NB4 (cell line): ENCODE measurements at regions not wholly inside any gene's neighbourhood (a gene's known extent, or its start where the extent isn't known, plus 50 kb on each side); places are given as distances from the start of the nearest gene placed in this dataset.

Source experiments
- DNase-seq: peaks from one replicate; pipeline ENCODE4 v3.0.0; 2010; ENCODE audit warnings: low read depth
- H3K4me3 ChIP-seq: one replicate; pipeline ENCODE4 v1.5.1; 2011; ENCODE audit warnings: mild to moderate bottlenecking, low read depth, low read length, moderate library complexity
- CTCF ChIP-seq: IDR thresholded peaks from one replicate; pipeline ENCODE4 v1.5.1; 2012; ENCODE audit warnings: low read depth, low read length
- MYC ChIP-seq: IDR thresholded peaks from 2 replicates; pipeline ENCODE4 v1.6.1; 2011; ENCODE audit warnings: low read depth, low read length
- POLR2A ChIP-seq: IDR thresholded peaks from 2 replicates; pipeline ENCODE4 v1.6.1; 2011; ENCODE audit warnings: mild to moderate bottlenecking; ENCODE audit not compliant: insufficient read length; ENCODE audit errors: extremely low read depth
- TF ChIP-seq, protein P1 (sequence below): IDR thresholded peaks from 2 replicates; pipeline ENCODE4 v1.6.1; 2011; ENCODE audit warnings: low read depth, low read length

- no peak for DNase-seq
- no peak for TF ChIP-seq CTCF
- TF ChIP-seq, protein P1, sequence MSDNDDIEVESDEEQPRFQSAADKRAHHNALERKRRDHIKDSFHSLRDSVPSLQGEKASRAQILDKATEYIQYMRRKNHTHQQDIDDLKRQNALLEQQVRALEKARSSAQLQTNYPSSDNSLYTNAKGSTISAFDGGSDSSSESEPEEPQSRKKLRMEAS, result no peak
- H3K4me3 ChIP-seq, result no peak overlapping the region
These were observed 94.7 kb downstream of the RAMP3 start for GRCh38 chr7:45252248-45252647.

DNA sequence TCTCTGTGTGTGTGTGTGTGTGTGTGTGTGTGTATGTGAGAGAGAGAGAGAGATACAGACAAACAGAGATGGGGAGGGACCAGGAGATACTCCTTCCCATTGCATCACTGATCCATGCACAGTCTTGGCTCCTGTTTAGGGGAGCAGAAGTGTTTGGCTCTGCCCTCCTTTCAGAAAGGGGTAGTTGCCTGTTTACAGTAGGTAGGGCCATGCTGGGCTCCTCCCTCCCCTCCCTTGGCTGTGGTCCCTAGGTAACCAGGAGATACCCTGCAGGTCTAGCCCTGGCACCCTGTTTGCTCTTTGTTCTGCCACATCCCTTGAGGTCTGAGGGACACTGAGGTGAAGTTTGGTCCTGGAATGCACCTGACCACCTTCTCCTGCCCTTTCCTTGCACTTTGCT lies 95.3 kb downstream of the RAMP3 start:
- no peak for DNase-seq
- H3K4me3 ChIP-seq, result no peak overlapping the region
- no peak for TF ChIP-seq MYC
- TF ChIP-seq, protein P1, result no peak
- TF ChIP-seq CTCF, result no peak
- TF ChIP-seq POLR2A, result no peak

DNA sequence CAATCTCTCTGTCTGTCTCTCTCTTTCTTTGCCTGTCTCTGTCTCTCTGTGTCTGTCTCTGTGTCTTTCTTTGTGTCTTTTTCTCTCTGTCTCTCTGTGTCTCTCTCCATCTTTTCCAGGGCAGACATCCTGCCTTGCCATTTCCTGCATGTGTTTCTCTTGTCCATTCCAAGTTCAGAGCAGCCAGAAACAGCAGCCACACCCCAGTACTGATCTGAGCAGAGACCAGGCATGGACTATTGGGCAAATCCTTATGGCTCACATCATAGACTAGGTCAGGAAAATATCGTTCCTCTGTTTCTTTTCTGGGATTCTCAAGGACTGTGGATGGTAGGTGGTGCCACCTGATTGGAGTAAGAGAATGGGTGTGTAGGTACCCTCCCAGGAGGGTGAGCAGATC lies 95.8 kb downstream of the RAMP3 start:
- DNase-seq, result no peak
- H3K4me3 ChIP-seq, result no peak overlapping the region
- TF ChIP-seq CTCF (no peak), MYC (no peak), POLR2A (no peak)
- TF ChIP-seq, protein P1, result no peak

GRCh38 chr7:45255187-45255586 lies 97.6 kb downstream of the RAMP3 start:
- TF ChIP-seq, protein P1, result no peak
- no peak for DNase-seq

DNA sequence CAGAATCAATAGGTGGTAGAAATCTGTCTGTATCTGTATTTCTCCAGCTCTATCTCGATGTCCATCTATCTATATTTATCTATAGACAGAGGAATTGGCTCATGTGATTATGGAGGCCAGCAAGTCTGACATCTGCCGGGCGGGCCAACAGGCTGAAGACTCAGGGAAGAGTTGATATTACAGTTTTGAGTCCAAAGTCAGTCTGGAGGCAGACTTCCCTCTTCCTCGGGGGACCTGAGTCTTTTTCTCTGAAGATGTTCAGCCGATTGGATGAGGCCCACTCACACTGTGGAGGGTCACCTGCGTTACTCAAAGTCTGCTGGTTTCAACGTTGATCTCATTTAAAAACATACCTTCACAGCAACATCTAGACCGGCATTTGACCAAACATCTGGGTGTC lies 98.7 kb downstream of the RAMP3 start:
- no peak for TF ChIP-seq CTCF
- no peak for TF ChIP-seq POLR2A
- no peak for TF ChIP-seq MYC
- TF ChIP-seq, protein P1, result no peak

More at GRCh38 chr7:45255187-45255586, 97.6 kb downstream of the RAMP3 start:
- H3K4me3 ChIP-seq, result no peak overlapping the region

GRCh38 chr7:45256775-45257174 lies 99.2 kb downstream of the RAMP3 start:
- no peak overlapping the region for H3K4me3 ChIP-seq
- no peak for TF ChIP-seq CTCF
- TF ChIP-seq MYC, result no peak
- TF ChIP-seq POLR2A, result no peak
- TF ChIP-seq, protein P1, result no peak
- no peak for DNase-seq

More for the DNA sequence above, 98.7 kb downstream of the RAMP3 start:
- H3K4me3 ChIP-seq, result no peak overlapping the region
- DNase-seq, result no peak
